ENCODE measurements at regions not wholly inside any gene's neighbourhood (a gene's known extent, or its start where the extent isn't known, plus 50 kb on each side); places are given as distances from the start of the nearest gene placed in this dataset.
A peak's percentile ranks its signal among the peaks of the same experiment; 100 is the strongest.

- CTCF ChIA-PET (ENCODE audit: unreplicated experiment) = no interaction called here
- H3K4me1 ChIP-seq (ENCODE audit: insufficient read depth, low read length, poor library complexity, severe bottlenecking) = no peaks in the 10 kb centered on the region
- H3K4me2 ChIP-seq (ENCODE audit: low read length) = no peak overlapping the region
- H3K9me2 ChIP-seq (ENCODE audit: insufficient read depth, low read length) = no peaks in the 10 kb centered on the region
- no peak overlapping the region for H3K4me3 ChIP-seq (ENCODE audit: low read depth, low read length, poor library complexity, severe bottlenecking)
- no peak for DNase-seq (ENCODE audit: low spot score)
- TF ChIP-seq, protein P1, sequence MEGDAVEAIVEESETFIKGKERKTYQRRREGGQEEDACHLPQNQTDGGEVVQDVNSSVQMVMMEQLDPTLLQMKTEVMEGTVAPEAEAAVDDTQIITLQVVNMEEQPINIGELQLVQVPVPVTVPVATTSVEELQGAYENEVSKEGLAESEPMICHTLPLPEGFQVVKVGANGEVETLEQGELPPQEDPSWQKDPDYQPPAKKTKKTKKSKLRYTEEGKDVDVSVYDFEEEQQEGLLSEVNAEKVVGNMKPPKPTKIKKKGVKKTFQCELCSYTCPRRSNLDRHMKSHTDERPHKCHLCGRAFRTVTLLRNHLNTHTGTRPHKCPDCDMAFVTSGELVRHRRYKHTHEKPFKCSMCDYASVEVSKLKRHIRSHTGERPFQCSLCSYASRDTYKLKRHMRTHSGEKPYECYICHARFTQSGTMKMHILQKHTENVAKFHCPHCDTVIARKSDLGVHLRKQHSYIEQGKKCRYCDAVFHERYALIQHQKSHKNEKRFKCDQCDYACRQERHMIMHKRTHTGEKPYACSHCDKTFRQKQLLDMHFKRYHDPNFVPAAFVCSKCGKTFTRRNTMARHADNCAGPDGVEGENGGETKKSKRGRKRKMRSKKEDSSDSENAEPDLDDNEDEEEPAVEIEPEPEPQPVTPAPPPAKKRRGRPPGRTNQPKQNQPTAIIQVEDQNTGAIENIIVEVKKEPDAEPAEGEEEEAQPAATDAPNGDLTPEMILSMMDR (conservative IDR thresholded peaks at IDR 0.05; ENCODE audit: low read length) = no peak
- no peak for TF ChIP-seq EZH2phosphoT487 (IDR thresholded peaks at IDR 0.05; ENCODE audit: borderline replicate concordance, low read depth, low read length)
- H3K27ac ChIP-seq (ENCODE audit: low read depth, low read length, poor library complexity, severe bottlenecking) = no peak overlapping the region
- H2AFZ ChIP-seq (ENCODE audit: low read length) = no peak overlapping the region
- intact Hi-C loops (cut with micrococcal nuclease; ENCODE audit: unreplicated experiment) = no loop called here
- no peaks in the 10 kb centered on the region for H3K9me3 ChIP-seq (ENCODE audit: low read length)
- BruUV-seq (replicated peaks) = no TSS peak
- H3K79me2 ChIP-seq (ENCODE audit: insufficient read depth, low read depth, low read length) = no peaks in the 10 kb centered on the region
- no peaks in the 10 kb centered on the region for H3K36me3 ChIP-seq (ENCODE audit: insufficient read depth, low read length)
- POLR2A ChIA-PET = interaction anchor here (0.9 kb wide), 1 partner anchor 10 kb away, joined by 4 read pairs; no protein-coding TSS in a partner anchor
- no peaks in the 10 kb centered on the region for H4K20me1 ChIP-seq (ENCODE audit: insufficient read depth, low read length)
Measured at GRCh38 chr10:108975459-108976058, 947.8 kb downstream of the XPNPEP1 start.

DNA sequence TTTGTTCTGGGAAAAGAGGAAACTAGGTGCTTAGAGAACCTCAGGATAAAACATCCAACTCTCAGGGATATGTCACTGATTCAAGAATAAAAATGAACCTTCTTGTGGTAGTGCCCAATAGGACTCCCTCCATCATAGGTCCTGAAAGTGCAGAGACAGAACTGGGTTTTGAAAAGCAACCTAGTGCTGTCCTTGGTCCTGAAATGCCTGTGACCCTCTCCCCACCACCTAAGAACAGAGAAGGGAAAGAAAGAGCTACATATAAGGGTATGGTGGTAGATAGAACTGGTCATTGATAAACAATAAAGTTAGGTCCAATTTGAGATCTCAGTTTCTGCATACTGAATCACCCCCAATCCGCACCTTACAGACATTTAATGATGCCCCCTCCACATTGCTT, 953.3 kb downstream of the XPNPEP1 start:
- Histone ChIP-seq H3K9me3 (ENCODE audit: low read length) (no peaks in the 10 kb centered on the region), H4K20me1 (ENCODE audit: insufficient read depth, low read length) (no peaks in the 10 kb centered on the region), H3K4me1 (ENCODE audit: insufficient read depth, low read length, poor library complexity, severe bottlenecking) (no peaks in the 10 kb centered on the region), H3K79me2 (ENCODE audit: insufficient read depth, low read depth, low read length) (no peaks in the 10 kb centered on the region), H3K4me2 (ENCODE audit: low read length) (no peak overlapping the region), H2AFZ (ENCODE audit: low read length) (no peak overlapping the region), H3K4me3 (ENCODE audit: low read depth, low read length, poor library complexity, severe bottlenecking) (no peak overlapping the region), H3K27ac (ENCODE audit: low read depth, low read length, poor library complexity, severe bottlenecking) (no peak overlapping the region), H3K9me2 (ENCODE audit: insufficient read depth, low read length) (no peaks in the 10 kb centered on the region), H3K36me3 (ENCODE audit: insufficient read depth, low read length) (no peaks in the 10 kb centered on the region)
- BruUV-seq (replicated peaks) = no TSS peak
- intact Hi-C loops (cut with micrococcal nuclease; ENCODE audit: unreplicated experiment) = no loop called here
- peak; percentile 5 for DNase-seq (ENCODE audit: low spot score)
- ChIA-PET CTCF (ENCODE audit: unreplicated experiment) (interaction anchor here (0.6 kb wide), 1 partner anchor 47 kb away, joined by 3 read pairs; no protein-coding TSS in a partner anchor), POLR2A (no interaction called here)
- no peak for TF ChIP-seq EZH2phosphoT487 (IDR thresholded peaks at IDR 0.05; ENCODE audit: borderline replicate concordance, low read depth, low read length)
- TF ChIP-seq, protein P1 (conservative IDR thresholded peaks at IDR 0.05; ENCODE audit: low read length) = no peak

DNA sequence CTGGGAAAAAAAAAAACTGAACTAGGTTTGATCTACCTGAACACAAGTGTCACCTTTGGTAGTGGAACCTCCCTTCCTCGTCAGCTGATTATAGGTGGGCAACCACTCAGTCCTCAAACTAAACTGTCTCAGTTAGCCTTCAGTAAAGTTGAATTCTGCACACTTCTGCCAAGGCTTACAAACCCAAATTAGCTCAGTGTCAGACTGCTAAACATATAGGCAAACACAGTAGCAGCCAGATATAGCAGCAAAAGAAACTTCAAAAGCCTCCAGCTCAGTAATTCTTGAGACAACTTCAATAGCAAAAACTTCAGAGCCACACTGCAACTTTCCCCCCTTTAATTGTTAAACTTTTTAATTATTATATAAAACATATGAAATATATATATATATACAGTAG, 956.9 kb downstream of the XPNPEP1 start:
- no peaks in the 10 kb centered on the region for H3K36me3 ChIP-seq (ENCODE audit: insufficient read depth, low read length)
- H3K4me2 ChIP-seq (ENCODE audit: low read length) = no peak overlapping the region
- ChIA-PET POLR2A (interaction anchor here (1.1 kb wide), 1 partner anchor 9 kb away, joined by 4 read pairs; no protein-coding TSS in a partner anchor), CTCF (ENCODE audit: unreplicated experiment) (no interaction called here)
- H3K9me2 ChIP-seq (ENCODE audit: insufficient read depth, low read length) = no peaks in the 10 kb centered on the region
- H3K9me3 ChIP-seq (ENCODE audit: low read length) = no peaks in the 10 kb centered on the region
- BruUV-seq (replicated peaks) = no TSS peak
- intact Hi-C loops (cut with micrococcal nuclease; ENCODE audit: unreplicated experiment) = no loop called here
- no peaks in the 10 kb centered on the region for H3K79me2 ChIP-seq (ENCODE audit: insufficient read depth, low read depth, low read length)
- no peaks in the 10 kb centered on the region for H4K20me1 ChIP-seq (ENCODE audit: insufficient read depth, low read length)
- H3K27ac ChIP-seq (ENCODE audit: low read depth, low read length, poor library complexity, severe bottlenecking) = no peak overlapping the region
- TF ChIP-seq, protein P1 (conservative IDR thresholded peaks at IDR 0.05; ENCODE audit: low read length) = no peak
- TF ChIP-seq EZH2phosphoT487 (IDR thresholded peaks at IDR 0.05; ENCODE audit: borderline replicate concordance, low read depth, low read length) = no peak
- no peaks in the 10 kb centered on the region for H3K4me1 ChIP-seq (ENCODE audit: insufficient read depth, low read length, poor library complexity, severe bottlenecking)
- no peak overlapping the region for H2AFZ ChIP-seq (ENCODE audit: low read length)
- no peak overlapping the region for H3K4me3 ChIP-seq (ENCODE audit: low read depth, low read length, poor library complexity, severe bottlenecking)
- no peak for DNase-seq (ENCODE audit: low spot score)

Measured in OCI-LY7 (cell line).